ENCODE measurements at regions not wholly inside any gene's neighbourhood (a gene's known extent, or its start where the extent isn't known, plus 50 kb on each side); places are given as distances from the start of the nearest gene placed in this dataset.

- TF ChIP-seq RFX5 (IDR thresholded peaks at IDR 0.05; ENCODE audit: low read length) (no peak), CTCF (IDR thresholded peaks at IDR 0.05) (no peak), PBX3 (IDR thresholded peaks at IDR 0.05) (no peak), SIN3A (IDR thresholded peaks at IDR 0.05; ENCODE audit: borderline replicate concordance, low read depth, low read length) (no peak), ELF1 (IDR thresholded peaks at IDR 0.05) (no peak)
These were observed 51.5 kb upstream of the ANTXR2 start (continued) for GRCh38 chr4:80124246-80125211.
